HEK293 (cell line): ENCODE measurements at regions not wholly inside any gene's neighbourhood (a gene's known extent, or its start where the extent isn't known, plus 50 kb on each side); places are given as distances from the start of the nearest gene placed in this dataset.
A peak's percentile ranks its signal among the peaks of the same experiment; 100 is the strongest.

Source experiments
- BCL11B ChIP-seq: fragments of 450-650 bp; formaldehyde crosslinking; IDR thresholded peaks from 2 replicates; pipeline ENCODE4 v1.5.1; 2016; ENCODE audit warnings: low read depth, missing biosample characterization, missing genetic modification characterization
- HOXD13 ChIP-seq: sonication (generic); formaldehyde crosslinking; IDR thresholded peaks from 2 replicates; pipeline ENCODE4 v1.8.0; 2022; ENCODE audit warnings: missing genetic modification reagents, borderline replicate concordance
- RBAK ChIP-seq: fragments of 450-650 bp; formaldehyde crosslinking; IDR thresholded peaks from 2 replicates; pipeline ENCODE4 v1.5.1; 2016; ENCODE audit warnings: missing biosample characterization, missing genetic modification characterization
- ZBTB1 ChIP-seq: fragments of 450-650 bp; formaldehyde crosslinking; IDR thresholded peaks from 2 replicates; pipeline ENCODE4 v1.5.1; 2016; ENCODE audit warnings: missing biosample characterization, missing genetic modification characterization
- ZNF138 ChIP-seq: fragments of 450-650 bp; formaldehyde crosslinking; IDR thresholded peaks from 2 replicates; pipeline ENCODE4 v1.5.1; 2016; ENCODE audit warnings: missing biosample characterization, missing genetic modification characterization, borderline replicate concordance
- ZNF202 ChIP-seq: fragments of 450-650 bp; formaldehyde crosslinking; IDR thresholded peaks from 2 replicates; pipeline ENCODE4 v1.5.1; 2016; ENCODE audit warnings: missing biosample characterization, missing genetic modification characterization, borderline replicate concordance
- ZNF37A ChIP-seq: fragments of 450-650 bp; IDR thresholded peaks from 2 replicates; pipeline ENCODE4 v1.5.1; 2018; ENCODE audit warnings: missing biosample characterization, missing genetic modification characterization
- ZNF394 ChIP-seq: fragments of 450-650 bp; formaldehyde crosslinking; IDR thresholded peaks from 2 replicates; pipeline ENCODE4 v1.5.1; 2016; ENCODE audit warnings: missing biosample characterization, missing genetic modification characterization, mild to moderate bottlenecking, moderate library complexity, borderline replicate concordance
- ZNF510 ChIP-seq: fragments of 450-650 bp; formaldehyde crosslinking; IDR thresholded peaks from 2 replicates; pipeline ENCODE4 v1.5.1; 2018; ENCODE audit warnings: mild to moderate bottlenecking, missing genetic modification characterization, missing biosample characterization; ENCODE audit not compliant: insufficient replicate concordance
- ZNF596 ChIP-seq: fragments of 450-650 bp; IDR thresholded peaks from 2 replicates; pipeline ENCODE4 v1.5.0; 2018; ENCODE audit warnings: missing biosample characterization, mild to moderate bottlenecking, missing genetic modification characterization, moderate library complexity
- ZNF658 ChIP-seq: fragments of 450-650 bp; formaldehyde crosslinking; IDR thresholded peaks from 2 replicates; pipeline ENCODE4; 2016; ENCODE audit warnings: missing biosample characterization, missing genetic modification characterization
- ZNF785 ChIP-seq: fragments of 450-650 bp; formaldehyde crosslinking; IDR thresholded peaks from 2 replicates; pipeline ENCODE4 v1.5.1; 2016; ENCODE audit warnings: missing biosample characterization, missing genetic modification characterization
- ZSCAN16 ChIP-seq: fragments of 450-650 bp; formaldehyde crosslinking; IDR thresholded peaks from 2 replicates; pipeline ENCODE4 v1.5.1; 2016; ENCODE audit warnings: missing biosample characterization, missing genetic modification characterization
- ZSCAN30 ChIP-seq: fragments of 450-650 bp; IDR thresholded peaks from 2 replicates; pipeline ENCODE4 v1.5.1; 2018; ENCODE audit warnings: missing biosample characterization, mild to moderate bottlenecking, missing genetic modification characterization, moderate library complexity
- TF ChIP-seq, protein P1 (sequence below): fragments of 450-650 bp; formaldehyde crosslinking; IDR thresholded peaks from 2 replicates; pipeline ENCODE4 v1.5.1; 2017; ENCODE audit warnings: missing biosample characterization, missing genetic modification characterization
- TF ChIP-seq, protein P2 (sequence below): fragments of 450-650 bp; formaldehyde crosslinking; IDR thresholded peaks from 2 replicates; pipeline ENCODE4 v1.5.1; 2016; ENCODE audit warnings: missing biosample characterization, missing genetic modification characterization
- TF ChIP-seq, protein P3 (sequence below): fragments of 450-650 bp; formaldehyde crosslinking; IDR thresholded peaks from 2 replicates; pipeline ENCODE4 v1.5.1; 2016; ENCODE audit warnings: missing biosample characterization, missing genetic modification characterization
- TF ChIP-seq, protein P4 (sequence below): fragments of 450-650 bp; formaldehyde crosslinking; IDR thresholded peaks from 2 replicates; pipeline ENCODE4 v1.5.1; 2016; ENCODE audit warnings: missing biosample characterization, missing genetic modification characterization
- TF ChIP-seq, protein P5 (sequence below): fragments of 450-650 bp; formaldehyde crosslinking; IDR thresholded peaks from 2 replicates; pipeline ENCODE4 v1.5.1; 2016; ENCODE audit warnings: missing biosample characterization, missing genetic modification characterization

DNA sequence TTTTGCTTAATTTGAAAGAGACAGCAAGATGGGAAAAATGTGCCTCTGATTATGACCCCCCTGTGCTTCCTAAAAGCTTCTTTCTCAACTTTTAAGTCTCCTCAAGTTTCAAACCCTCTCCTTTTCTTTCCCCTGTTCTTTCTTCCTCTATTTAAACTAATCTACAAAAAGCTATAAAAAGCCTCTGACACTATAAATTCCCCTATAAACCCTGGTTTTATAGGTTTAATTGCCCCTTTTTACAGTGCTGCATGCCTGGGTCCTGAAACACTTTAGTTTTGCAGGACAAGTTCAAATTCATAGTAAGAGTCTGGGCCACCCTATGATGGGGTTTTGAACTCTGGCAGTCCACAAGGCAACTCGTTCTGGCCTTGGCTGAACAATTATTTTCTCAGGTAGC lies 510.9 kb upstream of the TBX3 start (continued):
- TF ChIP-seq ZNF202, result no peak
- no peak for TF ChIP-seq ZNF394 (tag by site-specific recombination)
- no peak for TF ChIP-seq RBAK (tag by site-specific recombination)
- peak; percentile 82 for TF ChIP-seq BCL11B (tag by site-specific recombination)
- TF ChIP-seq, protein P1, sequence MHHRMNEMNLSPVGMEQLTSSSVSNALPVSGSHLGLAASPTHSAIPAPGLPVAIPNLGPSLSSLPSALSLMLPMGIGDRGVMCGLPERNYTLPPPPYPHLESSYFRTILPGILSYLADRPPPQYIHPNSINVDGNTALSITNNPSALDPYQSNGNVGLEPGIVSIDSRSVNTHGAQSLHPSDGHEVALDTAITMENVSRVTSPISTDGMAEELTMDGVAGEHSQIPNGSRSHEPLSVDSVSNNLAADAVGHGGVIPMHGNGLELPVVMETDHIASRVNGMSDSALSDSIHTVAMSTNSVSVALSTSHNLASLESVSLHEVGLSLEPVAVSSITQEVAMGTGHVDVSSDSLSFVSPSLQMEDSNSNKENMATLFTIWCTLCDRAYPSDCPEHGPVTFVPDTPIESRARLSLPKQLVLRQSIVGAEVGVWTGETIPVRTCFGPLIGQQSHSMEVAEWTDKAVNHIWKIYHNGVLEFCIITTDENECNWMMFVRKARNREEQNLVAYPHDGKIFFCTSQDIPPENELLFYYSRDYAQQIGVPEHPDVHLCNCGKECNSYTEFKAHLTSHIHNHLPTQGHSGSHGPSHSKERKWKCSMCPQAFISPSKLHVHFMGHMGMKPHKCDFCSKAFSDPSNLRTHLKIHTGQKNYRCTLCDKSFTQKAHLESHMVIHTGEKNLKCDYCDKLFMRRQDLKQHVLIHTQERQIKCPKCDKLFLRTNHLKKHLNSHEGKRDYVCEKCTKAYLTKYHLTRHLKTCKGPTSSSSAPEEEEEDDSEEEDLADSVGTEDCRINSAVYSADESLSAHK (tag by site-specific recombination), result peak; percentile 89
- TF ChIP-seq, protein P2, sequence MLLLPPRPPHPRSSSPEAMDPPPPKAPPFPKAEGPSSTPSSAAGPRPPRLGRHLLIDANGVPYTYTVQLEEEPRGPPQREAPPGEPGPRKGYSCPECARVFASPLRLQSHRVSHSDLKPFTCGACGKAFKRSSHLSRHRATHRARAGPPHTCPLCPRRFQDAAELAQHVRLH (tag by site-specific recombination), result peak; percentile 69; the same call in 1 of the 2 replicates
- peak; percentile 24; the same call in 1 of the 2 replicates for TF ChIP-seq ZSCAN30 (tag by site-specific recombination)
- TF ChIP-seq, protein P3, sequence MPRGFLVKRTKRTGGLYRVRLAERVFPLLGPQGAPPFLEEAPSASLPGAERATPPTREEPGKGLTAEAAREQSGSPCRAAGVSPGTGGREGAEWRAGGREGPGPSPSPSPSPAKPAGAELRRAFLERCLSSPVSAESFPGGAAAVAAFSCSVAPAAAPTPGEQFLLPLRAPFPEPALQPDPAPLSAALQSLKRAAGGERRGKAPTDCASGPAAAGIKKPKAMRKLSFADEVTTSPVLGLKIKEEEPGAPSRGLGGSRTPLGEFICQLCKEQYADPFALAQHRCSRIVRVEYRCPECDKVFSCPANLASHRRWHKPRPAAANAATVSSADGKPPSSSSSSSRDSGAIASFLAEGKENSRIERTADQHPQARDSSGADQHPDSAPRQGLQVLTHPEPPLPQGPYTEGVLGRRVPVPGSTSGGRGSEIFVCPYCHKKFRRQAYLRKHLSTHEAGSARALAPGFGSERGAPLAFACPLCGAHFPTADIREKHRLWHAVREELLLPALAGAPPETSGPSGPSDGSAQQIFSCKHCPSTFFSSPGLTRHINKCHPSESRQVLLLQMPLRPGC (tag by site-specific recombination), result no peak
- TF ChIP-seq ZSCAN16 (tag by site-specific recombination), result no peak
- TF ChIP-seq ZNF785 (tag by site-specific recombination), result no peak
- TF ChIP-seq ZBTB1 (tag by site-specific recombination), result no peak
- TF ChIP-seq ZNF510 (tag by site-specific recombination), result no peak
- no peak for TF ChIP-seq ZNF37A (tag by site-specific recombination)
- TF ChIP-seq, protein P4, sequence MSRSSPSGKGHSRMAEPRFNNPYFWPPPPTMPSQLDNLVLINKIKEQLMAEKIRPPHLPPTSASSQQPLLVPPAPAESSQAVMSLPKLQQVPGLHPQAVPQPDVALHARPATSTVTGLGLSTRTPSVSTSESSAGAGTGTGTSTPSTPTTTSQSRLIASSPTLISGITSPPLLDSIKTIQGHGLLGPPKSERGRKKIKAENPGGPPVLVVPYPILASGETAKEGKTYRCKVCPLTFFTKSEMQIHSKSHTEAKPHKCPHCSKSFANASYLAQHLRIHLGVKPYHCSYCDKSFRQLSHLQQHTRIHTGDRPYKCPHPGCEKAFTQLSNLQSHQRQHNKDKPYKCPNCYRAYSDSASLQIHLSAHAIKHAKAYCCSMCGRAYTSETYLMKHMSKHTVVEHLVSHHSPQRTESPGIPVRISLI (tag by site-specific recombination), result no peak
- TF ChIP-seq HOXD13 (CRISPR knock-in tag), result no peak
- 0 out of 2 replicates have a peak, but pooled peaks have one; percentile 17 for TF ChIP-seq ZNF596 (tag by site-specific recombination)
- TF ChIP-seq, protein P5, sequence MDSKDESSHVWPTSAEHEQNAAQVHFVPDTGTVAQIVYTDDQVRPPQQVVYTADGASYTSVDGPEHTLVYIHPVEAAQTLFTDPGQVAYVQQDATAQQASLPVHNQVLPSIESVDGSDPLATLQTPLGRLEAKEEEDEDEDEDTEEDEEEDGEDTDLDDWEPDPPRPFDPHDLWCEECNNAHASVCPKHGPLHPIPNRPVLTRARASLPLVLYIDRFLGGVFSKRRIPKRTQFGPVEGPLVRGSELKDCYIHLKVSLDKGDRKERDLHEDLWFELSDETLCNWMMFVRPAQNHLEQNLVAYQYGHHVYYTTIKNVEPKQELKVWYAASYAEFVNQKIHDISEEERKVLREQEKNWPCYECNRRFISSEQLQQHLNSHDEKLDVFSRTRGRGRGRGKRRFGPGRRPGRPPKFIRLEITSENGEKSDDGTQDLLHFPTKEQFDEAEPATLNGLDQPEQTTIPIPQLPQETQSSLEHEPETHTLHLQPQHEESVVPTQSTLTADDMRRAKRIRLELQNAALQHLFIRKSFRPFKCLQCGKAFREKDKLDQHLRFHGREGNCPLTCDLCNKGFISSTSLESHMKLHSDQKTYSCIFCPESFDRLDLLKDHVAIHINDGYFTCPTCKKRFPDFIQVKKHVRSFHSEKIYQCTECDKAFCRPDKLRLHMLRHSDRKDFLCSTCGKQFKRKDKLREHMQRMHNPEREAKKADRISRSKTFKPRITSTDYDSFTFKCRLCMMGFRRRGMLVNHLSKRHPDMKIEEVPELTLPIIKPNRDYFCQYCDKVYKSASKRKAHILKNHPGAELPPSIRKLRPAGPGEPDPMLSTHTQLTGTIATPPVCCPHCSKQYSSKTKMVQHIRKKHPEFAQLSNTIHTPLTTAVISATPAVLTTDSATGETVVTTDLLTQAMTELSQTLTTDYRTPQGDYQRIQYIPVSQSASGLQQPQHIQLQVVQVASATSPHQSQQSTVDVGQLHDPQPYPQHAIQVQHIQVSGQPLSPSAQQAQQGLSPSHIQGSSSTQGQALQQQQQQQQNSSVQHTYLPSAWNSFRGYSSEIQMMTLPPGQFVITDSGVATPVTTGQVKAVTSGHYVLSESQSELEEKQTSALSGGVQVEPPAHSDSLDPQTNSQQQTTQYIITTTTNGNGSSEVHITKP (tag by site-specific recombination), result no peak
- TF ChIP-seq ZNF138 (tag by site-specific recombination), result no peak
- no peak for TF ChIP-seq ZNF658 (tag by site-specific recombination)
